ENCODE measurements at regions not wholly inside any gene's neighbourhood (a gene's known extent, or its start where the extent isn't known, plus 50 kb on each side); places are given as distances from the start of the nearest gene placed in this dataset.
A peak's percentile ranks its signal among the peaks of the same experiment; 100 is the strongest.
"Not testable (repeated sequence)": the region's sequence is repeated elsewhere in the genome, so short reads cannot be mapped to it uniquely, and the experiment has no call there.

GRCh38 chr1:227420147-227420546 is 101.9 kb upstream of the CDC42BPA start:
- no peak for ATAC-seq
- Mint-ChIP-seq H3K9me3 (no peaks in the 10 kb centered on the region), H3K4me3 (no peak overlapping the region), H3K4me1 (ENCODE audit: low read depth in 2 of 2) (no peaks in the 10 kb centered on the region), H3K36me3 (no peaks in the 10 kb centered on the region), H3K27me3 (peaks cover 7 to 22% of the 10 kb centered on the region in 2 donors), H3K27ac (no peak overlapping the region)
- no peak for DNase-seq (ENCODE audit: low spot score)

GRCh38 chr1:227417756-227418480 is 99.6 kb upstream of the CDC42BPA start:
- H3K27ac Mint-ChIP-seq = no peak overlapping the region
- DNase-seq (ENCODE audit: low spot score) (no peak), ATAC-seq (no peak)
- H3K27me3 Mint-ChIP-seq = peaks cover 9 to 20% of the 10 kb centered on the region in 2 donors
- no peaks in the 10 kb centered on the region for H3K36me3 Mint-ChIP-seq
- H3K4me1 Mint-ChIP-seq (ENCODE audit: low read depth in 2 of 2) = no peaks in the 10 kb centered on the region
- no peaks in the 10 kb centered on the region for H3K9me3 Mint-ChIP-seq
- no peak overlapping the region for H3K4me3 Mint-ChIP-seq

GRCh38 chr1:227416156-227416830 is 98.0 kb upstream of the CDC42BPA start:
- DNase-seq (ENCODE audit: low spot score) (no peak), ATAC-seq (no peak)
- Mint-ChIP-seq H3K9me3 (no peaks in the 10 kb centered on the region), H3K4me3 (no peak overlapping the region), H3K36me3 (no peaks in the 10 kb centered on the region), H3K27ac (no peak overlapping the region), H3K27me3 (peaks cover 5 to 20% of the 10 kb centered on the region in 2 donors), H3K4me1 (ENCODE audit: low read depth in 2 of 2) (no peaks in the 10 kb centered on the region)

DNA sequence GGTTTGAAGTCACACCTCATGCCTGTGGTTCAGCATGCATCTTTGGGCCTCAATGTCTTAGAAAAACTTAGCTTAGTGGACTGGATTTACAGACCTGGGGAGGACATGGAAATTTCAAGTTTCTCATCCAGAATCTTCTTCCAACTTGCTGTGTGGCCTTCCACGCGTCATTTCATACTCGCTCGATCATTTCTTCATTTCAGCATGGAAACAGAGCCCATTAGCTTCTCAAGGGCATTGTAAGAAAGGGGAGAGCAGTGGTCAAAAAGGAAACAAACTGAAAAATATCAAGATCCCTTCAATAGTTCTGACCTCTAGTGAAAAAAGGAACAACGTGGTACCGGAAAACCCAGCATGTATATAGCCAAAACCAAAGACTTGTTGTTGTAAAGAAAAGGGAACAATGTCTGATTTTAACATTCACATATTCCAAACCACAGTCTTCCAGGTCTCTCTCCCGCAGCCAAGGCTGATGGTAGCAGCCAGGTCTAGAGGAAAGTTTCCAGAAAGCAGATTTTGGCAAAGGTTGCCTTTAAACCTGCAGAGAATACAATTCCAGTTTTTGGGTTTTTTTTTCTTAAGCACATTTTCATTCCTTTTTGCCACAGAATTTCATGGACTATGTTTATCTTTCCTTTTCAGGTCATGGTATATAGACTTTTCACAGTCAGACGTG is 97.0 kb upstream of the CDC42BPA start:
- H3K4me3 Mint-ChIP-seq = no peak overlapping the region
- ATAC-seq (no peak), DNase-seq (ENCODE audit: low spot score) (no peak)
- no peaks in the 10 kb centered on the region for H3K36me3 Mint-ChIP-seq
- peaks cover 12 to 29% of the 10 kb centered on the region in 2 donors for H3K27me3 Mint-ChIP-seq
- H3K4me1 Mint-ChIP-seq (ENCODE audit: low read depth in 2 of 2) = no peaks in the 10 kb centered on the region
- no peaks in the 10 kb centered on the region for H3K9me3 Mint-ChIP-seq
- no peak overlapping the region for H3K27ac Mint-ChIP-seq

GRCh38 chr1:227411066-227411465 is 92.8 kb upstream of the CDC42BPA start:
- ATAC-seq (no peak), DNase-seq (ENCODE audit: low spot score) (no peak)
- H3K27ac Mint-ChIP-seq = no peak overlapping the region
- no peak overlapping the region for H3K4me3 Mint-ChIP-seq
- no peaks in the 10 kb centered on the region for H3K36me3 Mint-ChIP-seq
- no peaks in the 10 kb centered on the region for H3K9me3 Mint-ChIP-seq
- no peaks in the 10 kb centered on the region for H3K4me1 Mint-ChIP-seq (ENCODE audit: low read depth in 2 of 2)
- peaks cover 14 to 30% of the 10 kb centered on the region in 2 donors for H3K27me3 Mint-ChIP-seq

DNA sequence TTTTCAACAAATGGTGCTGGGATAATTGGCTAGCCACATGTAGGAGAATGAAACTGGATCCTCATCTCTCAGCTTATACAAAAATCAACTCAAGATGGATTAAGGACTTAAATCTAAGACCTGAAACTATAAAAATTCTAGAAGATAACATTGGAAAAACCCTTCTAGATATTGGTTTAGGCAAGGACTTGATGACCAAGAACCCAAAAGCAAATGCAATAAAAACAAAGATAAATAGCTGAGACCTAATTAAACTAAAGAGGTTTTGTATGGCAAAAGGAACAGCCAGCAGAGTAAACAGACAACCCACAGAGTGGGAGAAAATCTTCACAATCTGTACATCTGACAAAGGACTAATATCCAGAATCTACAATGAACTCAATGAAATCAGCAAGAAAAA is 88.0 kb upstream of the CDC42BPA start:
- not testable (repeated sequence) for H3K4me1 Mint-ChIP-seq (ENCODE audit: low read depth in 2 of 2); H3K4me3 Mint-ChIP-seq; H3K36me3 Mint-ChIP-seq; DNase-seq (ENCODE audit: low spot score); H3K9me3 Mint-ChIP-seq; ATAC-seq; H3K27ac Mint-ChIP-seq
- H3K27me3 Mint-ChIP-seq = peaks cover 21 to 38% of the 10 kb centered on the region in 2 donors

DNA sequence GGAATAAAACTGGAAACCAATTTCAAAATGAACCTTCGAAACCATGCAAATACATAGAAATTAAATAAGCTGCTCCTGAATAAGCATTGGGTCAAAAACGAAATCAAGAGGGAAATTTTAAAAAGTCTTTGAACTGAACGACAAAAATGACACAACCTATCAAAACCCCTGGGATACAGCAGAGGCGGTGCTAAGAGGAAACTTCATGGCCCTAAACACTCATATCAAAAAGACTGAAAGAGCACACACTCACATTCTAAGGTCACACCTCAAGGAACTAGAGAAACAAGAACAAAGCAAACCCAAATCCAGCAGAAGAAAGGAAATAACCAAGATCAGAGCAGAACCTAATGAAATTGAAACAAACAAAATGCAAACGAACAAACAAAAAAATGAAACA is 85.2 kb upstream of the CDC42BPA start:
- DNase-seq (ENCODE audit: low spot score) (no peak), ATAC-seq (no peak)
- H3K4me3 Mint-ChIP-seq = no peak overlapping the region
- no peaks in the 10 kb centered on the region for H3K9me3 Mint-ChIP-seq
- H3K4me1 Mint-ChIP-seq (ENCODE audit: low read depth in 2 of 2) = no peaks in the 10 kb centered on the region
- no peaks in the 10 kb centered on the region for H3K36me3 Mint-ChIP-seq
- no peak overlapping the region for H3K27ac Mint-ChIP-seq
- peaks cover 12 to 31% of the 10 kb centered on the region in 2 donors for H3K27me3 Mint-ChIP-seq

DNA sequence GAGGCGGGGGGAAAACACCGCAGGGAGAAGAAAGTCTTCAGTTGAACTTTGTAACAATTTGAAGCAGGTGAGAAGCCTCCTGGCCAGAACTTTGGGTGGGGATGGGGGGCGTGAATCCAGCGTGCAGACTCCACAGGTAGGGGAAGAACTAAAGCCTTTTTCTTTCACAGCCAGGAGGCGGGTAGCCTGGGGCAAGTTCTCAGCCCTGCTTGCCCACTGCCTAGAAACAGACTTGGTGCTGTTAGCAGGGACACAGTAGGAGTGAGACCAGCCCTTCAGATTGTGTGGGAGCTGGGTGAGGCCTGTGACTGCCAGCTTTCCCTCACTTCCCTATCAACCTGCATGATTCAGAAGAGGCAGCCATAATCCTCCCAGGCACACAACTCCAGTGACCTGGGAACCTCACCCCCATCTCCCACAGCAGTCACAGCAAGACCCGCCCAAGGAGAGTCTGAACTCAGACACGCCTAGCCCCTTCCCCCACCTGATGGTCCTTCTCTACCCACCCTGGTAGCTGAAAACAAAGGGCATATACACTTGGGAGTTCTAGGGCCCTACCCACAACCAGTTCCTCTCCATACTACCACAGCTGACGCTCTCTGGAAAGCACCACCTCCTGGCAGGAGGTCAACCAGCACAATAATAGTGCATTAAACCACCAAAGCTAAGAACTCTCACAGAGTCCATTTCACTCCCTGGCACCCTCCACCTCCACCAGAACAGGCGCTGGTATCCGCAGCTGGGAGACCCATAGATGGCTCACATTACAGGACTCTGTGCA is 83.5 kb upstream of the CDC42BPA start:
- peaks cover 16 to 34% of the 10 kb centered on the region in 2 donors for H3K27me3 Mint-ChIP-seq
- DNase-seq (ENCODE audit: low spot score) (no peak), ATAC-seq (no peak)
- H3K36me3 Mint-ChIP-seq = no peaks in the 10 kb centered on the region
- H3K9me3 Mint-ChIP-seq = no peaks in the 10 kb centered on the region
- H3K4me1 Mint-ChIP-seq (ENCODE audit: low read depth in 2 of 2) = peaks cover 0 to 4% of the 10 kb centered on the region in 2 donors
- no peak overlapping the region for H3K27ac Mint-ChIP-seq
- H3K4me3 Mint-ChIP-seq = no peak overlapping the region

DNA sequence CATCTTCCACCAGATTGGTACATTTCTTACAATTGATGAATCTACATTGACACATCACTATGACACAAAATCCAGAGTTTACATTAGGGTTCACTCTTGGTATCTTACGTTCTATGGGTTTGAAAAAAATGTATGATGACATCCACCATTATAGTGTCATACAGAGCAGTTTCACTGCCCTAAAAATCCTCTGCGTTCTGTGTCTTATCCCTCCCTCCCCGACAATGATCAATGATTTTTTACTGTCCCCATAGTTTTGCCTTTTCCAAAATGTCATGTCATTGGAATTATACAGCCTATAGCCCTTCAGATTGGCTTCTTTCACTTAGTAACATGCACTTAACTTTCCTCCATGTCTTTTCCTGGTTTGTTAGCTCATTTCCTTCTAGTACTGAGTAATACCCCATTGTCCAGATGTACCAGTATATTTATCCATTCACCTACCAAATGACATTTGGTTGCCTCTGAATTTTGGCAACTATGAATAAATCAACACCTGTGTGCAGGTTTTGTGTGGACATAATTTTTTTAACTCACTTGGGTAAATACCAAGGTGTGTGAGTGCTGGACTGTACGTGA is 80.9 kb upstream of the CDC42BPA start:
- no peaks in the 10 kb centered on the region for H3K9me3 Mint-ChIP-seq
- ATAC-seq (no peak), DNase-seq (ENCODE audit: low spot score) (no peak)
- no peak overlapping the region for H3K4me3 Mint-ChIP-seq
- H3K4me1 Mint-ChIP-seq (ENCODE audit: low read depth in 2 of 2) = peaks cover 0 to 4% of the 10 kb centered on the region in 2 donors
- H3K27me3 Mint-ChIP-seq = peaks cover 8 to 37% of the 10 kb centered on the region in 2 donors
- no peaks in the 10 kb centered on the region for H3K36me3 Mint-ChIP-seq
- H3K27ac Mint-ChIP-seq = no peak overlapping the region

DNA sequence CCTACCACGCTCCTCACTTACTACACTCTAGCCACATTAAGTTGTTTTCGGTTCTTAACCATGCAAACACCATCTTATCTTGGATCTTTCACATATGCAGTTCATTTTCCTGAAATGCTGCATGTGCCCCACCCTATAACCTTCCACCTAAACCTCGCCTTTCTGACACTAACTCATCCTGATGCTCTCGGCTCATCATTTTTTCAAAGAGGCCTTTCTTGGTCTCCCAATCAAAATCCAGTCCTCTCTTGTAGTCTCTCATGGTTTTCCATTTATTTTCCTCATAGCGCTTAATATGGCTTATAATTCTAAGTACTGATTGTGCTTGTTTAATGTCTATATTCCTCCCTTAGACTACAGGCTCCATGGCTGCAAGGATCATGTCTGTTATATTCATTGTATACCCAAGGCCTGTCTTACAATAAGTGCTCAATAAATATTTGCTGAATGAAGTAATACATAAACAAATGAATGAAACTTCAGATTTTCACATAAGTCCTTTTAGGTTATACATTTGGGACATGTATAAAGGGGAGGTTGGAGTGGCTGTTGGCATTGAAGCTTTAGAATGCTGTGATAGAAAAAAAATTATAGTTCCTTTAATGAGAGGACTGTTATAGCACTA is 79.2 kb upstream of the CDC42BPA start:
- Mint-ChIP-seq H3K27me3 (peaks cover 8 to 36% of the 10 kb centered on the region in 2 donors), H3K36me3 (no peaks in the 10 kb centered on the region), H3K27ac (no peak overlapping the region), H3K4me1 (ENCODE audit: low read depth in 2 of 2) (peaks cover 0 to 4% of the 10 kb centered on the region in 2 donors), H3K9me3 (no peaks in the 10 kb centered on the region), H3K4me3 (no peak overlapping the region)
- ATAC-seq (peak in 1 of 2 donors; percentile 56), DNase-seq (ENCODE audit: low spot score) (no peak)

- Mint-ChIP-seq H3K27ac (no peak overlapping the region), H3K4me1 (ENCODE audit: low read depth in 2 of 2) (peaks cover under 1 to 4% of the 10 kb centered on the region in 2 donors), H3K9me3 (no peaks in the 10 kb centered on the region), H3K4me3 (no peak overlapping the region), H3K27me3 (peaks cover 9 to 39% of the 10 kb centered on the region in 2 donors), H3K36me3 (no peaks in the 10 kb centered on the region)
- peak in 1 of 2 donors; percentile 66 for ATAC-seq
- DNase-seq (ENCODE audit: low spot score) = no peak
Measured at GRCh38 chr1:227396539-227397353, 78.5 kb upstream of the CDC42BPA start.

DNA sequence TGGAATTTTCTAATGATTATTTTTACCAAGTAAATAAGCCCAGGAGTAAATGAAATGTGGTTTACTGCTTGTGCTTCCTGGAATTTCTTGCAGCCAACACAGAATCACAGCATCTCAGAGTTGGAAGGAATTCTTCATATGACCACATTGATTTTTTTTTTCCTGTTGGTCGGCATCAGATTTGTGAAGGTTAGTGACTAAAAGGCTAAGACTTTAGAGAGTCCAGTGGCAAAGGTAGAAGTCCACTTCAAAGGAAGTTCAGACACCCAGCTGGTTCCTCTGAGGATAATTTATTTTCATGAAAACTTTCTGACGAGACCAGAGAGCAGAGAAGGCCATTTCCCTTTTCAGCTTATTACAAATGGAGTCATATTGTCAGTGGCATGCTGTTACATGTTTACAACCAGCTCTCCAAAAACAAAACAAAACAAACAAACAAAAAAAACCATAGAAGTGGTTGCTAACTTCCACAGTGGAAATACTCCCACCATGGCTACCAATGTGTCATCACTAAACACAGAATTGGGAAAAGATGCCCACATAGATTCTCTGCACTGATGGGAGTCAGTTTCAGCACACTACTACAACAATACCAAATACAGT is 77.2 kb upstream of the CDC42BPA start:
- ATAC-seq (no peak), DNase-seq (ENCODE audit: low spot score) (no peak)
- H3K27ac Mint-ChIP-seq = no peak overlapping the region
- H3K36me3 Mint-ChIP-seq = no peaks in the 10 kb centered on the region
- no peak overlapping the region for H3K4me3 Mint-ChIP-seq
- no peaks in the 10 kb centered on the region for H3K9me3 Mint-ChIP-seq
- H3K4me1 Mint-ChIP-seq (ENCODE audit: low read depth in 2 of 2) = peaks cover 4 to 7% of the 10 kb centered on the region in 2 donors
- peaks cover 17 to 48% of the 10 kb centered on the region in 2 donors for H3K27me3 Mint-ChIP-seq
